Ishikawa (cell line): ENCODE measurements at regions not wholly inside any gene's neighbourhood (a gene's known extent, or its start where the extent isn't known, plus 50 kb on each side); places are given as distances from the start of the nearest gene placed in this dataset.
A peak's percentile ranks its signal among the peaks of the same experiment; 100 is the strongest.

ENCODE experiments used
- CEBPB ChIP-seq: IDR thresholded peaks from 2 replicates; pipeline ENCODE4 v1.6.1; 2012
- CREB1 ChIP-seq: IDR thresholded peaks from 2 replicates; pipeline ENCODE4 v1.6.1; 2012; ENCODE audit warnings: low read depth
- EGR1 ChIP-seq: IDR thresholded peaks from 2 replicates; pipeline ENCODE4 v1.6.1; 2012
- EP300 ChIP-seq: IDR thresholded peaks from 2 replicates; pipeline ENCODE4 v1.6.1; 2012; ENCODE audit warnings: borderline replicate concordance
- FOXM1 ChIP-seq: IDR thresholded peaks from 2 replicates; pipeline ENCODE4 v1.6.1; 2012; ENCODE audit warnings: low read depth, borderline replicate concordance
- NFIC ChIP-seq: IDR thresholded peaks from 2 replicates; pipeline ENCODE4 v1.6.1; 2012
- RAD21 ChIP-seq: IDR thresholded peaks from 2 replicates; pipeline ENCODE4 v1.6.1; 2012; ENCODE audit warnings: low read depth
- REST ChIP-seq: IDR thresholded peaks from 2 replicates; pipeline ENCODE4 v1.6.1; 2012; ENCODE audit warnings: low read depth, mild to moderate bottlenecking
- TAF1 ChIP-seq: IDR thresholded peaks from 2 replicates; pipeline ENCODE4 v1.6.1; 2012; ENCODE audit warnings: low read depth, mild to moderate bottlenecking
- TCF12 ChIP-seq: IDR thresholded peaks from 2 replicates; pipeline ENCODE4 v1.6.1; 2012; ENCODE audit warnings: low read depth
- TEAD4 ChIP-seq: IDR thresholded peaks from 2 replicates; pipeline ENCODE4 v1.6.1; 2012
- YY1 ChIP-seq: IDR thresholded peaks from 2 replicates; pipeline ENCODE4 v1.6.1; 2012; ENCODE audit warnings: low read depth
- ZBTB7A ChIP-seq: IDR thresholded peaks from 2 replicates; pipeline ENCODE4 v1.6.1; 2012; ENCODE audit warnings: low read depth
- TF ChIP-seq, protein P1 (sequence below): IDR thresholded peaks from 2 replicates; pipeline ENCODE4 v1.6.1; 2012

GRCh38 chr18:39587586-39587985, 2022.0 kb upstream of the CELF4 start:
- TF ChIP-seq REST (no peak), EGR1 (no peak), TEAD4 (no peak), FOXM1 (no peak), NFIC (no peak), TAF1 (no peak), CEBPB (no peak), ZBTB7A (no peak), YY1 (no peak), RAD21 (no peak), CREB1 (no peak)

GRCh38 chr18:39586741-39587140, 2021.1 kb upstream of the CELF4 start:
- no peak for TF ChIP-seq TCF12
- TF ChIP-seq, protein P1, sequence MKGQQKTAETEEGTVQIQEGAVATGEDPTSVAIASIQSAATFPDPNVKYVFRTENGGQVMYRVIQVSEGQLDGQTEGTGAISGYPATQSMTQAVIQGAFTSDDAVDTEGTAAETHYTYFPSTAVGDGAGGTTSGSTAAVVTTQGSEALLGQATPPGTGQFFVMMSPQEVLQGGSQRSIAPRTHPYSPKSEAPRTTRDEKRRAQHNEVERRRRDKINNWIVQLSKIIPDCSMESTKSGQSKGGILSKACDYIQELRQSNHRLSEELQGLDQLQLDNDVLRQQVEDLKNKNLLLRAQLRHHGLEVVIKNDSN, result no peak

- no peak for TF ChIP-seq RAD21
These were observed 2009.3 kb upstream of the CELF4 start for GRCh38 chr18:39574897-39575296.

- TF ChIP-seq TAF1 (no peak), CEBPB (no peak), FOXM1 (no peak), RAD21 (peak; percentile 52)
These were observed 2005.9 kb upstream of the CELF4 start for GRCh38 chr18:39571511-39571910.

DNA sequence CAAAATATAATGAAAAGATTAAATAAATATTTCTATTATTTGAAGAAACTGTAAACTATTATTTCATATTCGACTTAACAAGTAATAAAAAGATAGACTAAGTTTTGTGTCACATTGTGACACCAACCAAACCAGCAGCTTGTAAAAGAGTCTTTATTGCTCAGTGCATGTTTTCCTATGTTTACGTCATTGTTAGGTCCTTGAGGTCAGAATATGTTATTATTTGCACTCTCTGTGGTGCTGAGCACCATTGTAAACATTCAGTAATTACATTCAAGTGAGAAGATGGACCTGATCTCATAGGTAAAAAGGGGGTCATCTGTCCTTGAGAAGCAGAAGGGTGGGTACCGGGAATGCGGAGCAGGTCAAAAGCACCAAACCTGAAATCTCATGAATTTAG, 1999.1 kb upstream of the CELF4 start:
- TF ChIP-seq TAF1 (no peak), EP300 (no peak), TCF12 (no peak), YY1 (no peak), NFIC (no peak), FOXM1 (no peak), CEBPB (no peak)

GRCh38 chr18:39561126-39561525, 1995.5 kb upstream of the CELF4 start:
- TF ChIP-seq TEAD4 (no peak), TCF12 (no peak), FOXM1 (no peak), NFIC (no peak), YY1 (no peak), REST (no peak), EP300 (no peak), CREB1 (no peak)

DNA sequence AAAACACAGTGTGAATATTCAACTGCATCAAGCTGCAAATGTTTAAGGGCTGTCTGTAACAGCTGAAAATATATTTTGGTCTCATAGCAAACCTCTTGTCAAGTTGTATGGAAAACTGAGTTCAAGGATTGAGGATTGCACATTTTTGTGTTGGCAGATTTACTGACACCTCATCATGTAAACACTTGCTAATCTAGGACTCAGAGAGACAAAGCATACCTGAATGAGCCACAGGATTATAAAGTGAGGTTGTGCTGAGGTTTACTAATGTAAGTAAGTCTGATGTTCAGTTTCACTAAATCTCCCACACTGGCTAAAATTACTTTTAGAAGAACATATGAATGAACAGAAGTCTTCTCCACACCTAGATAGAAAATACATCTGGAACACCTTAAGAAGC, 1993.1 kb upstream of the CELF4 start:
- TF ChIP-seq CREB1 (no peak), ZBTB7A (no peak), EP300 (no peak), REST (no peak)
